GM12878 (cell line): ENCODE measurements at regions not wholly inside any gene's neighbourhood (a gene's known extent, or its start where the extent isn't known, plus 50 kb on each side); places are given as distances from the start of the nearest gene placed in this dataset.

ENCODE experiments used
- ATAC-seq: fragments of 200-7000 bp; cut with Tn5 transposase; 3 replicates; pipeline ENCODE4 v1.9.1; 2020; ENCODE audit warnings: mild to moderate bottlenecking, moderate library complexity
- BruUV-seq: library from RNA; stranded (reverse); fragments of 400-500 nt; replicated peaks from 2 replicates; lab custom pipeline; 2021; lab: Mats Ljungman, UMichigan
- CTCF ChIA-PET: fragments of 300-600 bp; sonication (Branson Sonifier 250); formaldehyde crosslinking; extraction: SDS; loops from one replicate; lab custom pipeline; 2021; ENCODE audit warnings: inconsistent platforms; lab: Yijun Ruan, JAX
- POLR2A ChIA-PET: fragments of 350-600 bp; formaldehyde crosslinking; extraction: SDS; loops from one replicate; lab custom pipeline; 2021; ENCODE audit warnings: inconsistent platforms; lab: Charles Lee
- RAD21 ChIA-PET: fragments of 300-600 bp; sonication (Branson Sonifier 250); formaldehyde crosslinking; loops from one replicate; lab custom pipeline; 2023; ENCODE audit warnings: antibody characterized with exemption; ENCODE audit not compliant: unreplicated experiment; lab: Charles Lee
- SMC1A ChIA-PET: fragments of 300-600 bp; sonication (Branson Sonifier 250); formaldehyde crosslinking; loops from one replicate; lab custom pipeline; 2023; ENCODE audit not compliant: unreplicated experiment, uncharacterized antibody; lab: Charles Lee
- DNase-seq: peaks from one replicate; pipeline ENCODE4 v3.0.0-alpha.2; 2011; ENCODE audit warnings: low read depth, low spot score
- FAIRE-seq: peaks from 3 replicates; lab custom pipeline; 2011; peaks lifted over from hg19 to GRCh38; lab: Jason Lieb, UNC
- H2AFZ ChIP-seq: 2 replicates; pipeline ENCODE4 v1.6.0; 2011; ENCODE audit warnings: low read depth, low read length, control low read depth; ENCODE audit not compliant: control insufficient read depth
- H3K27ac ChIP-seq: 2 replicates; pipeline ENCODE4 v1.5.1; 2011; ENCODE audit warnings: control low read depth; ENCODE audit not compliant: control insufficient read depth, insufficient read depth
- H3K27me3 ChIP-seq, 2 experiments: replicated peaks in 1 of 2; 2 replicates each; pipeline versions ENCODE4 v1.6.0 to v1.6.1; 2011; ENCODE audit warnings: low read length in 1 of 2; ENCODE audit not compliant: control insufficient read depth in 2 of 2, insufficient read depth in 2 of 2
- H3K36me3 ChIP-seq, 2 experiments: 2 replicates each; pipeline ENCODE4 v1.5.1; 2011; ENCODE audit warnings: low read length in 1 of 2; ENCODE audit not compliant: control insufficient read depth in 2 of 2, insufficient read depth in 2 of 2
- H3K4me1 ChIP-seq: 2 replicates; pipeline ENCODE4 v1.6.1; 2011; ENCODE audit warnings: mild to moderate bottlenecking, low read length, moderate library complexity, mixed read lengths; ENCODE audit not compliant: control insufficient read depth, insufficient read depth
- H3K4me2 ChIP-seq: 2 replicates; pipeline ENCODE4 v1.6.0; 2011; ENCODE audit warnings: control low read depth; ENCODE audit not compliant: control insufficient read depth, insufficient read depth
- H3K4me3 ChIP-seq: fragments of 200-600 bp; sonication (generic); 2 replicates; pipeline ENCODE4 v1.5.1; 2016
- H3K79me2 ChIP-seq: 2 replicates; pipeline ENCODE4 v1.6.0; 2011; ENCODE audit warnings: low read length; ENCODE audit not compliant: control insufficient read depth, insufficient read depth
- H3K9ac ChIP-seq: 2 replicates; pipeline ENCODE4 v1.8.0; 2011; ENCODE audit warnings: low read length, control low read depth, mixed read lengths; ENCODE audit not compliant: control insufficient read depth, insufficient read depth
- H3K9me3 ChIP-seq: replicated peaks from 3 replicates; pipeline ENCODE4 v1.5.1; 2011; ENCODE audit warnings: mild to moderate bottlenecking, low read length; ENCODE audit not compliant: control insufficient read depth, insufficient read depth
- H4K20me1 ChIP-seq: 2 replicates; pipeline ENCODE4 v1.6.0; 2011; ENCODE audit not compliant: control insufficient read depth, insufficient read depth
- IRF5 ChIP-seq: fragments of 450-650 bp; IDR thresholded peaks from 2 replicates; pipeline ENCODE4 v1.6.1; 2017; ENCODE audit warnings: borderline replicate concordance
- NBN ChIP-seq: fragments of 450-650 bp; IDR thresholded peaks from 2 replicates; pipeline ENCODE4 v1.6.1; 2016
- TCF3 ChIP-seq: IDR thresholded peaks from 2 replicates; pipeline ENCODE4 v1.6.1; 2012; ENCODE audit warnings: low read depth, mild to moderate bottlenecking, low read length, borderline replicate concordance; ENCODE audit not compliant: insufficient read depth
- YY1 ChIP-seq: IDR thresholded peaks from 2 replicates; pipeline ENCODE4 v1.6.1; 2011; ENCODE audit warnings: low read depth, mild to moderate bottlenecking, low read length
- WGBS: methylation state at CpG from one replicate; pipeline ENCODE4 v1.1.6; 2016; ENCODE audit warnings: low lambda C conversion rate; ENCODE audit not compliant: insufficient replicate concordance, insufficient coverage; ENCODE audit errors: missing lambda C conversion rate; 5-methylcytosine and 5-hydroxymethylcytosine counted together
- in situ Hi-C: fragments of 300-500 bp; cut with MboI; formaldehyde crosslinking; loops from 9 replicates; pipeline ENCODE4 v1.14.3; 2018; ENCODE audit warnings: mixed read lengths
- intact Hi-C: fragments of 100-400 bp; cut with micrococcal nuclease; formaldehyde crosslinking; loops from one replicate; pipeline ENCODE4 v1.14.2; 2022; ENCODE audit not compliant: unreplicated experiment
- TF ChIP-seq, protein P1 (sequence below), 3 experiments: IDR thresholded peaks in 2 of 3; conservative IDR thresholded peaks in 1 of 3; 2 replicates each; pipeline ENCODE4 v1.5.1; 2011; ENCODE audit warnings: low read depth in 3 of 3, low read length in 3 of 3, mild to moderate bottlenecking in 3 of 3, control low read depth in 2 of 3, moderate library complexity in 2 of 3, inconsistent platforms in 1 of 3, mixed read lengths in 1 of 3; ENCODE audit not compliant: control insufficient read depth in 2 of 3, insufficient read depth in 1 of 3; ENCODE audit errors: extremely low read depth in 1 of 3

- TF ChIP-seq YY1 (no peak), TCF3 (no peak), IRF5 (no peak), NBN (no peak)
- TF ChIP-seq, protein P1, sequence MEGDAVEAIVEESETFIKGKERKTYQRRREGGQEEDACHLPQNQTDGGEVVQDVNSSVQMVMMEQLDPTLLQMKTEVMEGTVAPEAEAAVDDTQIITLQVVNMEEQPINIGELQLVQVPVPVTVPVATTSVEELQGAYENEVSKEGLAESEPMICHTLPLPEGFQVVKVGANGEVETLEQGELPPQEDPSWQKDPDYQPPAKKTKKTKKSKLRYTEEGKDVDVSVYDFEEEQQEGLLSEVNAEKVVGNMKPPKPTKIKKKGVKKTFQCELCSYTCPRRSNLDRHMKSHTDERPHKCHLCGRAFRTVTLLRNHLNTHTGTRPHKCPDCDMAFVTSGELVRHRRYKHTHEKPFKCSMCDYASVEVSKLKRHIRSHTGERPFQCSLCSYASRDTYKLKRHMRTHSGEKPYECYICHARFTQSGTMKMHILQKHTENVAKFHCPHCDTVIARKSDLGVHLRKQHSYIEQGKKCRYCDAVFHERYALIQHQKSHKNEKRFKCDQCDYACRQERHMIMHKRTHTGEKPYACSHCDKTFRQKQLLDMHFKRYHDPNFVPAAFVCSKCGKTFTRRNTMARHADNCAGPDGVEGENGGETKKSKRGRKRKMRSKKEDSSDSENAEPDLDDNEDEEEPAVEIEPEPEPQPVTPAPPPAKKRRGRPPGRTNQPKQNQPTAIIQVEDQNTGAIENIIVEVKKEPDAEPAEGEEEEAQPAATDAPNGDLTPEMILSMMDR (IDR thresholded peaks at IDR 0.05 in 2 of 3, conservative IDR thresholded peaks at IDR 0.05 in 1 of 3; ENCODE audit: control insufficient read depth in 2 of 3, extremely low read depth in 1 of 3, insufficient read depth in 1 of 3, low read depth in 3 of 3, low read length in 3 of 3) = no peak
- TF ChIP-seq, all 136 proteins: peak for 0
- ChIA-PET POLR2A (no interaction called here), CTCF (no interaction called here), RAD21 (no interaction called here), SMC1A (no interaction called here)
- Histone ChIP-seq H3K27ac (no peak overlapping the region), H3K79me2 (no peaks in the 10 kb centered on the region), H4K20me1 (no peaks in the 10 kb centered on the region), H2AFZ (no peak overlapping the region), H3K9ac (no peak overlapping the region), H3K4me1 (no peaks in the 10 kb centered on the region), H3K4me2 (no peak overlapping the region), H3K9me3 (no peaks in the 10 kb centered on the region), H3K4me3 (no peak overlapping the region), H3K27me3 (peaks cover 0 to 1% of the 10 kb centered on the region in 2 experiments; a peak in 3 of 4 replicates), H3K36me3 (no peaks in the 10 kb centered on the region)
- DNase-seq = no peak
- no peak for FAIRE-seq
- intact Hi-C loops = no loop called here
- no TSS peak for BruUV-seq
- no peak for ATAC-seq
- in situ Hi-C loops = no loop called here
- WGBS = 29% methylated on average over 4 of the region's 4 CpGs
These were observed 210.7 kb downstream of the VAPA start for GRCh38 chr18:10124557-10124956.
